ENCODE measurements at regions not wholly inside any gene's neighbourhood (a gene's known extent, or its start where the extent isn't known, plus 50 kb on each side); places are given as distances from the start of the nearest gene placed in this dataset.

DNA sequence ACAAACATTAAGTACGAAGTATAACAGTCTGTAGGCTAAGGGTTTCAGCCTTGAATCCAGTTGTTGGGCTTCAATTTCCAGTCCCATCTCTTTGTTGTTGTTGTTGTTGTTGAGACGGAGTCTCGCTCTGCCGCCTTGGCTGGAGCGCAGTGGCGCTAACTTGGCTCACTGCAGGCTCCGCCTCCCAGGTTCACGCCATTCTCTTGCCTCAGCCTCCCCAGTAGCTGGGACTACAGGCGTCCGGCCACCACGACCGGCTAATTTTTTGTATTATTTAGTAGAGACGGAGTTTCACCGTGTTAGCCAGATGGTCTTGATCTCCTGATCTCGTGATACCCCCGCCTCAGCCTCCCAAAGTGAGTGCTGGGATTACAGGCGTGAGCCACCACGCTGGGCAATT is 464.9 kb downstream of the ANKRD7 start:
- no peaks in the 10 kb centered on the region for H3K27me3 ChIP-seq (ENCODE audit: insufficient read depth, low read depth, low read length)
- H3K36me3 ChIP-seq (ENCODE audit: insufficient read depth, low read length): no peaks in the 10 kb centered on the region
- H3K9me3 ChIP-seq (ENCODE audit: low read length): no peaks in the 10 kb centered on the region
- no peak overlapping the region for H3K9ac ChIP-seq (ENCODE audit: low read length)
- TF ChIP-seq TAF1 (IDR thresholded peaks at IDR 0.05; ENCODE audit: low read depth): no peak
- TF ChIP-seq POLR2AphosphoS5 (IDR thresholded peaks at IDR 0.05): no peak
- no peak for TF ChIP-seq RAD21 (conservative IDR thresholded peaks at IDR 0.05)
- no peak for TF ChIP-seq EP300 (conservative IDR thresholded peaks at IDR 0.05; ENCODE audit: poor library complexity, severe bottlenecking)
- TF ChIP-seq SMC3 (conservative IDR thresholded peaks at IDR 0.05; ENCODE audit: poor library complexity): no peak
- TF ChIP-seq EZH2 (IDR thresholded peaks at IDR 0.05; ENCODE audit: borderline replicate concordance, insufficient read depth, low read length, poor library complexity, severe bottlenecking): no peak
- TF ChIP-seq, protein P1, sequence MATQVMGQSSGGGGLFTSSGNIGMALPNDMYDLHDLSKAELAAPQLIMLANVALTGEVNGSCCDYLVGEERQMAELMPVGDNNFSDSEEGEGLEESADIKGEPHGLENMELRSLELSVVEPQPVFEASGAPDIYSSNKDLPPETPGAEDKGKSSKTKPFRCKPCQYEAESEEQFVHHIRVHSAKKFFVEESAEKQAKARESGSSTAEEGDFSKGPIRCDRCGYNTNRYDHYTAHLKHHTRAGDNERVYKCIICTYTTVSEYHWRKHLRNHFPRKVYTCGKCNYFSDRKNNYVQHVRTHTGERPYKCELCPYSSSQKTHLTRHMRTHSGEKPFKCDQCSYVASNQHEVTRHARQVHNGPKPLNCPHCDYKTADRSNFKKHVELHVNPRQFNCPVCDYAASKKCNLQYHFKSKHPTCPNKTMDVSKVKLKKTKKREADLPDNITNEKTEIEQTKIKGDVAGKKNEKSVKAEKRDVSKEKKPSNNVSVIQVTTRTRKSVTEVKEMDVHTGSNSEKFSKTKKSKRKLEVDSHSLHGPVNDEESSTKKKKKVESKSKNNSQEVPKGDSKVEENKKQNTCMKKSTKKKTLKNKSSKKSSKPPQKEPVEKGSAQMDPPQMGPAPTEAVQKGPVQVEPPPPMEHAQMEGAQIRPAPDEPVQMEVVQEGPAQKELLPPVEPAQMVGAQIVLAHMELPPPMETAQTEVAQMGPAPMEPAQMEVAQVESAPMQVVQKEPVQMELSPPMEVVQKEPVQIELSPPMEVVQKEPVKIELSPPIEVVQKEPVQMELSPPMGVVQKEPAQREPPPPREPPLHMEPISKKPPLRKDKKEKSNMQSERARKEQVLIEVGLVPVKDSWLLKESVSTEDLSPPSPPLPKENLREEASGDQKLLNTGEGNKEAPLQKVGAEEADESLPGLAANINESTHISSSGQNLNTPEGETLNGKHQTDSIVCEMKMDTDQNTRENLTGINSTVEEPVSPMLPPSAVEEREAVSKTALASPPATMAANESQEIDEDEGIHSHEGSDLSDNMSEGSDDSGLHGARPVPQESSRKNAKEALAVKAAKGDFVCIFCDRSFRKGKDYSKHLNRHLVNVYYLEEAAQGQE (IDR thresholded peaks at IDR 0.05; ENCODE audit: borderline replicate concordance): no peak
- TF ChIP-seq, protein P2, sequence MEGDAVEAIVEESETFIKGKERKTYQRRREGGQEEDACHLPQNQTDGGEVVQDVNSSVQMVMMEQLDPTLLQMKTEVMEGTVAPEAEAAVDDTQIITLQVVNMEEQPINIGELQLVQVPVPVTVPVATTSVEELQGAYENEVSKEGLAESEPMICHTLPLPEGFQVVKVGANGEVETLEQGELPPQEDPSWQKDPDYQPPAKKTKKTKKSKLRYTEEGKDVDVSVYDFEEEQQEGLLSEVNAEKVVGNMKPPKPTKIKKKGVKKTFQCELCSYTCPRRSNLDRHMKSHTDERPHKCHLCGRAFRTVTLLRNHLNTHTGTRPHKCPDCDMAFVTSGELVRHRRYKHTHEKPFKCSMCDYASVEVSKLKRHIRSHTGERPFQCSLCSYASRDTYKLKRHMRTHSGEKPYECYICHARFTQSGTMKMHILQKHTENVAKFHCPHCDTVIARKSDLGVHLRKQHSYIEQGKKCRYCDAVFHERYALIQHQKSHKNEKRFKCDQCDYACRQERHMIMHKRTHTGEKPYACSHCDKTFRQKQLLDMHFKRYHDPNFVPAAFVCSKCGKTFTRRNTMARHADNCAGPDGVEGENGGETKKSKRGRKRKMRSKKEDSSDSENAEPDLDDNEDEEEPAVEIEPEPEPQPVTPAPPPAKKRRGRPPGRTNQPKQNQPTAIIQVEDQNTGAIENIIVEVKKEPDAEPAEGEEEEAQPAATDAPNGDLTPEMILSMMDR (IDR thresholded peaks at IDR 0.05; ENCODE audit: poor library complexity, severe bottlenecking): no peak
- no peak for TF ChIP-seq MXI1 (conservative IDR thresholded peaks at IDR 0.05; ENCODE audit: poor library complexity, severe bottlenecking)
- H3F3A ChIP-seq (ENCODE audit: insufficient read depth, low read length, poor library complexity, severe bottlenecking): no peaks in the 10 kb centered on the region
- H4K20me1 ChIP-seq (ENCODE audit: insufficient read depth): no peaks in the 10 kb centered on the region
- no peak overlapping the region for H3K27ac ChIP-seq (ENCODE audit: low read length)
- no peak overlapping the region for H3K4me3 ChIP-seq (ENCODE audit: low read length)
- no peak overlapping the region for H2AFZ ChIP-seq (ENCODE audit: low read depth, low read length)
- no peaks in the 10 kb centered on the region for H3K9me2 ChIP-seq (ENCODE audit: insufficient read depth, low read length)
- H3K79me2 ChIP-seq (replicated peaks; ENCODE audit: insufficient read depth, low read length): no peaks in the 10 kb centered on the region
- H3K4me2 ChIP-seq (ENCODE audit: low read length): no peak overlapping the region

DNA sequence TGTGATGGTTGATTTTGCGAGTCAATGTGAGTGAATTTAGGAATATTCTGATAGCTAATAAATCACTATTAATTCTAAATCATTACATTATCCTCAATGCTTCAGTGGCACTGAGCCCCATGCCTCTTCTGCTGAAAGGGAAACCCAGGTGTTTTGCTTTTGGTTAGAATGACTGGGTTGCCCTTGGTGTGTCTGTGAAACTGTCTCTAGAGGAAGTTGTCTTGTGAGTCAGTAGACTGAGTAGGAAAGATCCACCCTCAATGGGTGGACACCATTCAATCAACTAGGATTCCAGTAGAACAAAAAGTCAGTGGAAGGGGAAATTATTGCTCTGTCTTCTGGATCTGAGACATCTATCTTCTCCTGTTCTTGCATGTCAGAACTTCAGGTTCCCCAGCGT is 472.4 kb downstream of the ANKRD7 start:
- TF ChIP-seq POLR2AphosphoS5 (IDR thresholded peaks at IDR 0.05): no peak
- TF ChIP-seq RAD21 (conservative IDR thresholded peaks at IDR 0.05): no peak
- TF ChIP-seq, protein P2 (IDR thresholded peaks at IDR 0.05; ENCODE audit: poor library complexity, severe bottlenecking): no peak
- no peak for TF ChIP-seq EP300 (conservative IDR thresholded peaks at IDR 0.05; ENCODE audit: poor library complexity, severe bottlenecking)
- no peak for TF ChIP-seq TAF1 (IDR thresholded peaks at IDR 0.05; ENCODE audit: low read depth)
- TF ChIP-seq EZH2 (IDR thresholded peaks at IDR 0.05; ENCODE audit: borderline replicate concordance, insufficient read depth, low read length, poor library complexity, severe bottlenecking): no peak
- TF ChIP-seq, protein P1 (IDR thresholded peaks at IDR 0.05; ENCODE audit: borderline replicate concordance): no peak
- TF ChIP-seq MXI1 (conservative IDR thresholded peaks at IDR 0.05; ENCODE audit: poor library complexity, severe bottlenecking): no peak
- TF ChIP-seq SMC3 (conservative IDR thresholded peaks at IDR 0.05; ENCODE audit: poor library complexity): no peak
- no peaks in the 10 kb centered on the region for H3K36me3 ChIP-seq (ENCODE audit: insufficient read depth, low read length)
- no peak overlapping the region for H3K4me3 ChIP-seq (ENCODE audit: low read length)
- H3K9me3 ChIP-seq (ENCODE audit: low read length): no peaks in the 10 kb centered on the region
- no peak overlapping the region for H3K27ac ChIP-seq (ENCODE audit: low read length)
- H3F3A ChIP-seq (ENCODE audit: insufficient read depth, low read length, poor library complexity, severe bottlenecking): no peaks in the 10 kb centered on the region
- H3K27me3 ChIP-seq (ENCODE audit: insufficient read depth, low read depth, low read length): no peaks in the 10 kb centered on the region
- no peaks in the 10 kb centered on the region for H3K9me2 ChIP-seq (ENCODE audit: insufficient read depth, low read length)
- no peak overlapping the region for H2AFZ ChIP-seq (ENCODE audit: low read depth, low read length)
- H3K4me2 ChIP-seq (ENCODE audit: low read length): no peak overlapping the region
- no peaks in the 10 kb centered on the region for H3K79me2 ChIP-seq (replicated peaks; ENCODE audit: insufficient read depth, low read length)
- H4K20me1 ChIP-seq (ENCODE audit: insufficient read depth): no peaks in the 10 kb centered on the region
- H3K9ac ChIP-seq (ENCODE audit: low read length): no peak overlapping the region

All from neural cell (in vitro differentiated cells).